Panc1 (cell line): ENCODE measurements at regions not wholly inside any gene's neighbourhood (a gene's known extent, or its start where the extent isn't known, plus 50 kb on each side); places are given as distances from the start of the nearest gene placed in this dataset.

Experiments used
- POLR2AphosphoS5 ChIP-seq: IDR thresholded peaks from 2 replicates; pipeline ENCODE4 v1.6.1; 2012; ENCODE audit warnings: mild to moderate bottlenecking, low read depth, low read length, moderate library complexity
- REST ChIP-seq, 2 experiments: IDR thresholded peaks; 2 replicates each; pipeline ENCODE4 v1.6.1; 2011 to 2012; ENCODE audit warnings: low read depth in 2 of 2, control low read depth in 1 of 2, low read length in 1 of 2, mild to moderate bottlenecking in 1 of 2, moderate library complexity in 1 of 2; ENCODE audit not compliant: insufficient read depth in 1 of 2

- no peak for TF ChIP-seq REST (IDR thresholded peaks at IDR 0.05; ENCODE audit: insufficient read depth in 1 of 2, low read depth in 2 of 2, low read length in 1 of 2)
- no peak for TF ChIP-seq POLR2AphosphoS5
Measured at GRCh38 chr3:6518709-6519345, 342.1 kb upstream of the GRM7 start.
